Type B pancreatic cell (in vitro differentiated cells): ENCODE measurements at regions not wholly inside any gene's neighbourhood (a gene's known extent, or its start where the extent isn't known, plus 50 kb on each side); places are given as distances from the start of the nearest gene placed in this dataset.

ENCODE experiments used
- DNase-seq: peaks from one replicate; pipeline ENCODE4 v3.0.0; 2021; ENCODE audit warnings: mixed read lengths; ENCODE audit not compliant: unreplicated experiment; ENCODE audit errors: extremely low spot score
- H3K27ac Mint-ChIP-seq: 2 replicates; pipeline ENCODE4 v1.8.0; 2021; ENCODE audit warnings: mild to moderate bottlenecking, mixed read lengths
- H3K27me3 Mint-ChIP-seq: 2 replicates; pipeline ENCODE4 v1.8.0; 2021; ENCODE audit warnings: mixed read lengths
- H3K36me3 Mint-ChIP-seq: 2 replicates; pipeline ENCODE4 v1.8.0; 2021; ENCODE audit warnings: mixed read lengths
- H3K4me1 Mint-ChIP-seq: one replicate; pipeline ENCODE4 v1.8.0; 2021; ENCODE audit warnings: mixed read lengths; ENCODE audit not compliant: unreplicated experiment
- H3K4me3 Mint-ChIP-seq: 2 replicates; pipeline ENCODE4 v1.8.0; 2021; ENCODE audit warnings: mild to moderate bottlenecking, mixed read lengths
- H3K9me3 Mint-ChIP-seq: 2 replicates; pipeline ENCODE4 v1.8.0; 2021; ENCODE audit warnings: mixed read lengths
- CTCF ChIP-seq: fragments of 200-600 bp; sonication (generic); conservative IDR thresholded peaks from 2 replicates; pipeline ENCODE4 v1.5.0; 2021; ENCODE audit warnings: antibody characterized with exemption, mild to moderate bottlenecking

- no peaks in the 10 kb centered on the region for H3K36me3 Mint-ChIP-seq
- H3K27me3 Mint-ChIP-seq = no peaks in the 10 kb centered on the region
- TF ChIP-seq CTCF = no peak
- no peak overlapping the region for H3K27ac Mint-ChIP-seq
- H3K4me1 Mint-ChIP-seq = no peaks in the 10 kb centered on the region
- H3K4me3 Mint-ChIP-seq = no peak overlapping the region
- H3K9me3 Mint-ChIP-seq = no peaks in the 10 kb centered on the region
- DNase-seq = no peak
Observed at GRCh38 chr9:1875921-1876448, 139.2 kb upstream of the SMARCA2 start.

GRCh38 chr9:1876891-1877496 is 138.2 kb upstream of the SMARCA2 start:
- no peak overlapping the region for H3K4me3 Mint-ChIP-seq
- no peak for TF ChIP-seq CTCF
- no peaks in the 10 kb centered on the region for H3K27me3 Mint-ChIP-seq
- H3K27ac Mint-ChIP-seq = no peak overlapping the region
- no peaks in the 10 kb centered on the region for H3K36me3 Mint-ChIP-seq
- H3K9me3 Mint-ChIP-seq = no peaks in the 10 kb centered on the region
- H3K4me1 Mint-ChIP-seq = no peaks in the 10 kb centered on the region
- DNase-seq = no peak

DNA sequence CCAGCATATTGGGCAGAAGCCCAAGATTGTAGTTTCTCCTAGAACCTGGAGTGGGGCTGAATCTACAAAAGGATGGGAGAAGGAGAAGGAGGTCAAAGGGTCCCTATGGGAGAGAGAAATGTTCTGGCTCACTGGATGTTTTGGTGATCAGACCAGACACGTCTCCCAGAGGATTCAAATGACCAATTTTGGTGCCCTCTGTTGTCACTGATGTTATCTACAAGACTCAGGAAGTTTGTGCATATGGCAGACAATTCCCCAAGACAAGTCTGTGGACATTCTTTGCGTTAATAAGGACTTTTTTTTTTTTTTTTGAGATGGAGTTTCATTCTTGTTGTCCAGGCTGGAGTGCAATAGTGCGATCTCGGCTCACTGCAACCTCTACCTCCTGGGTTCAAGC is 137.2 kb upstream of the SMARCA2 start:
- DNase-seq = no peak
- Mint-ChIP-seq H3K36me3 (no peaks in the 10 kb centered on the region), H3K9me3 (no peaks in the 10 kb centered on the region), H3K27ac (no peak overlapping the region), H3K4me3 (no peak overlapping the region), H3K4me1 (no peaks in the 10 kb centered on the region), H3K27me3 (no peaks in the 10 kb centered on the region)
- no peak for TF ChIP-seq CTCF

- H3K27ac Mint-ChIP-seq = no peak overlapping the region
- no peak for DNase-seq
- no peaks in the 10 kb centered on the region for H3K9me3 Mint-ChIP-seq
- H3K4me3 Mint-ChIP-seq = no peak overlapping the region
- no peak for TF ChIP-seq CTCF
- H3K36me3 Mint-ChIP-seq = no peaks in the 10 kb centered on the region
- no peaks in the 10 kb centered on the region for H3K27me3 Mint-ChIP-seq
- no peaks in the 10 kb centered on the region for H3K4me1 Mint-ChIP-seq
Observed at GRCh38 chr9:1878811-1879210, 136.3 kb upstream of the SMARCA2 start.

- Mint-ChIP-seq H3K4me1 (no peaks in the 10 kb centered on the region), H3K9me3 (no peaks in the 10 kb centered on the region), H3K36me3 (no peaks in the 10 kb centered on the region), H3K27ac (no peak overlapping the region), H3K4me3 (no peak overlapping the region), H3K27me3 (no peaks in the 10 kb centered on the region)
- no peak for TF ChIP-seq CTCF
- DNase-seq = no peak
Observed at GRCh38 chr9:1879501-1879900, 135.6 kb upstream of the SMARCA2 start.
